GM21447 (cell line): ENCODE measurements at regions not wholly inside any gene's neighbourhood (a gene's known extent, or its start where the extent isn't known, plus 50 kb on each side); places are given as distances from the start of the nearest gene placed in this dataset.

ENCODE experiments used
- ATAC-seq: cut with Tn5 transposase; IDR thresholded peaks from one replicate; pipeline ENCODE4 v1.9.1; 2021; ENCODE audit not compliant: unreplicated experiment

- ATAC-seq, result no peak
Measured at GRCh38 chr10:78160591-78160990, 126.9 kb downstream of the RPS24 start.

GRCh38 chr10:78162853-78163252 is 129.2 kb downstream of the RPS24 start:
- ATAC-seq, result no peak

- no peak for ATAC-seq
Measured at GRCh38 chr10:78164702-78165101, 131.0 kb downstream of the RPS24 start.

- ATAC-seq, result no peak
Measured at GRCh38 chr10:78165172-78165571, 131.5 kb downstream of the RPS24 start.

- no peak for ATAC-seq
Measured at GRCh38 chr10:78165617-78166016, 132.0 kb downstream of the RPS24 start.

- no peak for ATAC-seq
Measured at GRCh38 chr10:78166261-78166660, 132.6 kb downstream of the RPS24 start.

- ATAC-seq, result no peak
Measured at GRCh38 chr10:78169214-78169613, 135.6 kb downstream of the RPS24 start.

GRCh38 chr10:78170026-78170475 is 136.4 kb downstream of the RPS24 start:
- ATAC-seq, result no peak

GRCh38 chr10:78171633-78172400 is 138.2 kb downstream of the RPS24 start:
- ATAC-seq, result no peak

- ATAC-seq, result no peak
Measured at GRCh38 chr10:78173360-78174015, 139.8 kb downstream of the RPS24 start.

- ATAC-seq, result no peak
Measured at GRCh38 chr10:78175444-78176015, 141.9 kb downstream of the RPS24 start.

GRCh38 chr10:78176320-78177317 is 143.0 kb downstream of the RPS24 start:
- no peak for ATAC-seq

- no peak for ATAC-seq
Measured at GRCh38 chr10:78177491-78178185, 144.0 kb downstream of the RPS24 start.

GRCh38 chr10:78178397-78178796 is 144.7 kb downstream of the RPS24 start:
- no peak for ATAC-seq

- no peak for ATAC-seq
Measured at GRCh38 chr10:78178940-78179339, 145.3 kb downstream of the RPS24 start.

- ATAC-seq, result no peak
Measured at GRCh38 chr10:78179886-78180705, 146.4 kb downstream of the RPS24 start.

- no peak for ATAC-seq
Measured at GRCh38 chr10:78181381-78182055, 147.9 kb downstream of the RPS24 start.

- no peak for ATAC-seq
Measured at GRCh38 chr10:78182841-78183240, 149.2 kb downstream of the RPS24 start.
